ENCODE measurements at regions not wholly inside any gene's neighbourhood (a gene's known extent, or its start where the extent isn't known, plus 50 kb on each side); places are given as distances from the start of the nearest gene placed in this dataset.

DNA sequence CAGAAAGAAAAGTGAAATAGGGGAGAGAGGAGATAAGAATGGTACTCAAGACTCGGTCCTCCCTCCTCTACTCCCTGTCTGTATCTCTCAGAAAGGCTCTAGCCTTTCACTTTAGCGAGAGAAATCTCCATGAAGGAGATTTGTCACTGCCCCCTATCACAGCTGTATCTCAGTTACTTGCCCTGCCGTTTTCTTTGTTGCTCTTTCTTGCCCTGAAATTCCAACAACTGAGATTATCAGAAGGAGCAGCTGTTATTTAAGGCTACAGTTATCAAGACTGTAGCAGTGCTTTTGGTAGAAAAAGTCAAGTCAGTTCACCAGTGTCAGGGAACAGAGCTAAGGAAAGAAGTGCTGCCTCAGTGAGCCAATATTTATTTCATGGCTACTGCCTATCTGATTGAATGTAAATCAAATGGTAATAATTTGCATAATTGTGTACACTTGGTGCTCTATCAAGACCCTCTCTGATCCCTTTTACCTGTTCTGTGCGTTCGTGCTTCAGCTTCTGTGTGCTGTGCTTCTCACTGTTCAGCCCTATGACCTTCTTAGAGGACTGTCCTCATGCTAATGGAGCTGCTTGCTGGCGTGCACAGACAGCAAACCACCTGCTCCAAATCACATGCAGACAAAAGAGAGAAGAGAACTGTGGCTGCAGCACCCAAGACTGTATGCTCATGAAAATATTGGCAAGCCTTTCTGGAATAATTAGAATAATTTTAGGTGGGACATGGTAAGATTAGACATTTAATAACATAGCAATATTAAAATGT, 180.2 kb upstream of the FAM3C start:
- TF ChIP-seq, protein P1, sequence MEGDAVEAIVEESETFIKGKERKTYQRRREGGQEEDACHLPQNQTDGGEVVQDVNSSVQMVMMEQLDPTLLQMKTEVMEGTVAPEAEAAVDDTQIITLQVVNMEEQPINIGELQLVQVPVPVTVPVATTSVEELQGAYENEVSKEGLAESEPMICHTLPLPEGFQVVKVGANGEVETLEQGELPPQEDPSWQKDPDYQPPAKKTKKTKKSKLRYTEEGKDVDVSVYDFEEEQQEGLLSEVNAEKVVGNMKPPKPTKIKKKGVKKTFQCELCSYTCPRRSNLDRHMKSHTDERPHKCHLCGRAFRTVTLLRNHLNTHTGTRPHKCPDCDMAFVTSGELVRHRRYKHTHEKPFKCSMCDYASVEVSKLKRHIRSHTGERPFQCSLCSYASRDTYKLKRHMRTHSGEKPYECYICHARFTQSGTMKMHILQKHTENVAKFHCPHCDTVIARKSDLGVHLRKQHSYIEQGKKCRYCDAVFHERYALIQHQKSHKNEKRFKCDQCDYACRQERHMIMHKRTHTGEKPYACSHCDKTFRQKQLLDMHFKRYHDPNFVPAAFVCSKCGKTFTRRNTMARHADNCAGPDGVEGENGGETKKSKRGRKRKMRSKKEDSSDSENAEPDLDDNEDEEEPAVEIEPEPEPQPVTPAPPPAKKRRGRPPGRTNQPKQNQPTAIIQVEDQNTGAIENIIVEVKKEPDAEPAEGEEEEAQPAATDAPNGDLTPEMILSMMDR (IDR thresholded peaks at IDR 0.05), result no peak
- TF ChIP-seq POLR2AphosphoS5 (IDR thresholded peaks at IDR 0.05; ENCODE audit: low read depth, low read length), result no peak
- TF ChIP-seq, protein P2, sequence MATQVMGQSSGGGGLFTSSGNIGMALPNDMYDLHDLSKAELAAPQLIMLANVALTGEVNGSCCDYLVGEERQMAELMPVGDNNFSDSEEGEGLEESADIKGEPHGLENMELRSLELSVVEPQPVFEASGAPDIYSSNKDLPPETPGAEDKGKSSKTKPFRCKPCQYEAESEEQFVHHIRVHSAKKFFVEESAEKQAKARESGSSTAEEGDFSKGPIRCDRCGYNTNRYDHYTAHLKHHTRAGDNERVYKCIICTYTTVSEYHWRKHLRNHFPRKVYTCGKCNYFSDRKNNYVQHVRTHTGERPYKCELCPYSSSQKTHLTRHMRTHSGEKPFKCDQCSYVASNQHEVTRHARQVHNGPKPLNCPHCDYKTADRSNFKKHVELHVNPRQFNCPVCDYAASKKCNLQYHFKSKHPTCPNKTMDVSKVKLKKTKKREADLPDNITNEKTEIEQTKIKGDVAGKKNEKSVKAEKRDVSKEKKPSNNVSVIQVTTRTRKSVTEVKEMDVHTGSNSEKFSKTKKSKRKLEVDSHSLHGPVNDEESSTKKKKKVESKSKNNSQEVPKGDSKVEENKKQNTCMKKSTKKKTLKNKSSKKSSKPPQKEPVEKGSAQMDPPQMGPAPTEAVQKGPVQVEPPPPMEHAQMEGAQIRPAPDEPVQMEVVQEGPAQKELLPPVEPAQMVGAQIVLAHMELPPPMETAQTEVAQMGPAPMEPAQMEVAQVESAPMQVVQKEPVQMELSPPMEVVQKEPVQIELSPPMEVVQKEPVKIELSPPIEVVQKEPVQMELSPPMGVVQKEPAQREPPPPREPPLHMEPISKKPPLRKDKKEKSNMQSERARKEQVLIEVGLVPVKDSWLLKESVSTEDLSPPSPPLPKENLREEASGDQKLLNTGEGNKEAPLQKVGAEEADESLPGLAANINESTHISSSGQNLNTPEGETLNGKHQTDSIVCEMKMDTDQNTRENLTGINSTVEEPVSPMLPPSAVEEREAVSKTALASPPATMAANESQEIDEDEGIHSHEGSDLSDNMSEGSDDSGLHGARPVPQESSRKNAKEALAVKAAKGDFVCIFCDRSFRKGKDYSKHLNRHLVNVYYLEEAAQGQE (IDR thresholded peaks at IDR 0.05; ENCODE audit: insufficient read depth in 1 of 2, low read depth in 2 of 2, low read length in 1 of 2), result no peak
